ENCODE measurements at regions not wholly inside any gene's neighbourhood (a gene's known extent, or its start where the extent isn't known, plus 50 kb on each side); places are given as distances from the start of the nearest gene placed in this dataset.
"Not testable (repeated sequence)": the region's sequence is repeated elsewhere in the genome, so short reads cannot be mapped to it uniquely, and the experiment has no call there.

GRCh38 chr1:146548684-146549083 is 319.9 kb upstream of the NOTCH2NLA start:
- TF ChIP-seq CEBPB (tag; IDR thresholded peaks at IDR 0.05); HDAC1 (IDR thresholded peaks at IDR 0.05); JUND (IDR thresholded peaks at IDR 0.05; ENCODE audit: borderline replicate concordance, low read depth, low read length); JUND (tag; IDR thresholded peaks at IDR 0.05; ENCODE audit: borderline replicate concordance, low read depth, low read length); HNRNPH1 (optimal IDR thresholded peaks at IDR 0.05; ENCODE audit: low read depth, low read length); CTCF (IDR thresholded peaks at IDR 0.05 in 2 of 3, conservative IDR thresholded peaks at IDR 0.05 in 1 of 3; ENCODE audit: insufficient read depth in 2 of 3, low read depth in 1 of 3, low read length in 3 of 3); STAG1 (CRISPR knock-in tag; IDR thresholded peaks at IDR 0.05; ENCODE audit: borderline replicate concordance); ELF1 (tag; IDR thresholded peaks at IDR 0.05); FOXK2 (conservative IDR thresholded peaks at IDR 0.05 in 1 of 2, IDR thresholded peaks at IDR 0.05 in 1 of 2; ENCODE audit: low read depth in 2 of 2); EGR1 (conservative IDR thresholded peaks at IDR 0.05); MLX (CRISPR knock-in tag; conservative IDR thresholded peaks at IDR 0.05); MTA3 (IDR thresholded peaks at IDR 0.05; ENCODE audit: borderline replicate concordance); MXI1 (IDR thresholded peaks at IDR 0.05; ENCODE audit: low read depth, low read length); ARID2 (IDR thresholded peaks at IDR 0.05); RUNX1 (IDR thresholded peaks at IDR 0.05; ENCODE audit: low read depth): not testable (repeated sequence)

Measured in K562 (cell line).